Ectodermal cell (in vitro differentiated cells): ENCODE measurements at regions not wholly inside any gene's neighbourhood (a gene's known extent, or its start where the extent isn't known, plus 50 kb on each side); places are given as distances from the start of the nearest gene placed in this dataset.
"Not testable (repeated sequence)": the region's sequence is repeated elsewhere in the genome, so short reads cannot be mapped to it uniquely, and the experiment has no call there.

Source experiments
- H3K27ac ChIP-seq: 2 replicates; pipeline ENCODE4 v1.7.0; 2013; ENCODE audit warnings: mild to moderate bottlenecking, low read depth, low read length; ENCODE audit not compliant: insufficient read depth, poor library complexity, severe bottlenecking
- H3K27me3 ChIP-seq: 2 replicates; pipeline ENCODE4 v1.7.0; 2013; ENCODE audit warnings: mild to moderate bottlenecking, low read length; ENCODE audit not compliant: insufficient read depth, control insufficient read depth, poor library complexity, severe bottlenecking
- H3K36me3 ChIP-seq: one replicate; pipeline ENCODE4 v1.7.0; 2013; ENCODE audit warnings: low read length; ENCODE audit not compliant: control insufficient read depth, insufficient read depth
- H3K4me1 ChIP-seq: one replicate; pipeline ENCODE4 v1.7.0; 2013; ENCODE audit warnings: low read length; ENCODE audit not compliant: control insufficient read depth, insufficient read depth
- H3K4me3 ChIP-seq: 2 replicates; pipeline ENCODE4 v1.7.0; 2013; ENCODE audit warnings: low read depth, low read length, control low read depth; ENCODE audit not compliant: insufficient read depth
- H3K9me3 ChIP-seq: 2 replicates; pipeline ENCODE4 v1.7.0; 2013; ENCODE audit warnings: mild to moderate bottlenecking, low read length, moderate library complexity; ENCODE audit not compliant: control insufficient read depth
- WGBS, 2 experiments: methylation state at CpG; one replicate each; pipeline ENCODE4 v1.1.7; 2013; ENCODE audit warnings: missing lambda C conversion rate in 2 of 2; 5-methylcytosine and 5-hydroxymethylcytosine counted together

- Histone ChIP-seq H3K9me3 (no peaks in the 10 kb centered on the region), H3K4me3 (no peak overlapping the region), H3K36me3 (no peaks in the 10 kb centered on the region), H3K27me3 (no peaks in the 10 kb centered on the region), H3K4me1 (no peaks in the 10 kb centered on the region), H3K27ac (no peak overlapping the region)
- WGBS, 2 experiments = 83 to 100% methylated on average over 1 of the region's 1 CpG
These were observed 182.2 kb upstream of the TEX13C start for GRCh38 chrX:125137521-125137920.

- Histone ChIP-seq H3K9me3 (no peaks in the 10 kb centered on the region), H3K27me3 (no peaks in the 10 kb centered on the region), H3K27ac (no peak overlapping the region), H3K4me3 (no peak overlapping the region), H3K4me1 (no peaks in the 10 kb centered on the region), H3K36me3 (no peaks in the 10 kb centered on the region)
- 72 to 91% methylated on average over 2 of the region's 2 CpGs for WGBS, 2 experiments
These were observed 169.4 kb upstream of the TEX13C start for GRCh38 chrX:125150231-125150630.

- no peaks in the 10 kb centered on the region for H3K27me3 ChIP-seq
- H3K27ac ChIP-seq = no peak overlapping the region
- H3K36me3 ChIP-seq = no peaks in the 10 kb centered on the region
- no peaks in the 10 kb centered on the region for H3K4me1 ChIP-seq
- H3K4me3 ChIP-seq = no peak overlapping the region
- no peaks in the 10 kb centered on the region for H3K9me3 ChIP-seq
- WGBS, 2 experiments = 85 to 100% methylated on average over 3 of the region's 3 CpGs
These were observed 168.5 kb upstream of the TEX13C start for GRCh38 chrX:125151146-125151545.

- Histone ChIP-seq H3K9me3 (no peaks in the 10 kb centered on the region), H3K27me3 (no peaks in the 10 kb centered on the region), H3K4me1 (no peaks in the 10 kb centered on the region), H3K36me3 (no peaks in the 10 kb centered on the region), H3K27ac (no peak overlapping the region), H3K4me3 (no peak overlapping the region)
- WGBS, 2 experiments = 91 to 98% methylated on average over 2 of the region's 2 CpGs
These were observed 167.7 kb upstream of the TEX13C start for GRCh38 chrX:125152011-125152410.

GRCh38 chrX:125153621-125154020, 166.1 kb upstream of the TEX13C start:
- Histone ChIP-seq H3K9me3 (no peaks in the 10 kb centered on the region), H3K4me3 (no peak overlapping the region), H3K36me3 (no peaks in the 10 kb centered on the region), H3K27ac (no peak overlapping the region), H3K27me3 (no peaks in the 10 kb centered on the region), H3K4me1 (no peaks in the 10 kb centered on the region)
- 87% methylated on average over 2 of the region's 2 CpGs; no CpG with 5 or more reads in 1 of the 2 experiments for WGBS, 2 experiments

GRCh38 chrX:125154288-125155257, 165.1 kb upstream of the TEX13C start:
- not testable (repeated sequence) for H3K4me1 ChIP-seq
- WGBS, 2 experiments = 89 to 92% methylated on average over 24 to 31 of the region's 32 CpGs

GRCh38 chrX:125155296-125156033, 164.2 kb upstream of the TEX13C start:
- not testable (repeated sequence) for H3K27me3 ChIP-seq, H3K36me3 ChIP-seq, H3K4me1 ChIP-seq, H3K4me3 ChIP-seq, H3K27ac ChIP-seq, H3K9me3 ChIP-seq
- 95 to 97% methylated on average over 40 to 41 of the region's 41 CpGs for WGBS, 2 experiments

More at GRCh38 chrX:125154288-125155257, 165.1 kb upstream of the TEX13C start:
- not testable (repeated sequence) for H3K27me3 ChIP-seq, H3K9me3 ChIP-seq, H3K4me3 ChIP-seq, H3K36me3 ChIP-seq, H3K27ac ChIP-seq

- Histone ChIP-seq H3K4me3 (no peak overlapping the region), H3K27me3 (no peaks in the 10 kb centered on the region), H3K27ac (no peak overlapping the region), H3K36me3 (no peaks in the 10 kb centered on the region), H3K4me1 (no peaks in the 10 kb centered on the region), H3K9me3 (no peaks in the 10 kb centered on the region)
- 93 to 100% methylated on average over 3 of the region's 4 CpGs for WGBS, 2 experiments
These were observed 149.2 kb upstream of the TEX13C start for GRCh38 chrX:125170459-125170858.

- H3K27me3 ChIP-seq = no peaks in the 10 kb centered on the region
- H3K4me1 ChIP-seq = no peaks in the 10 kb centered on the region
- H3K27ac ChIP-seq = no peak overlapping the region
- H3K4me3 ChIP-seq = no peak overlapping the region
- H3K9me3 ChIP-seq = no peaks in the 10 kb centered on the region
- H3K36me3 ChIP-seq = no peaks in the 10 kb centered on the region
- 88 to 100% methylated on average over 2 of the region's 5 CpGs for whole genome bisulfite sequencing, 2 experiments
These were observed 147.1 kb upstream of the TEX13C start for GRCh38 chrX:125172531-125172930.

GRCh38 chrX:125175991-125176584, 143.6 kb upstream of the TEX13C start:
- Histone ChIP-seq H3K36me3 (no peaks in the 10 kb centered on the region), H3K27me3 (no peaks in the 10 kb centered on the region), H3K4me3 (no peak overlapping the region), H3K4me1 (no peaks in the 10 kb centered on the region), H3K27ac (no peak overlapping the region), H3K9me3 (no peaks in the 10 kb centered on the region)
- WGBS, 2 experiments = 0% methylated on average over 1 of the region's 1 CpG
